ENCODE measurements at regions not wholly inside any gene's neighbourhood (a gene's known extent, or its start where the extent isn't known, plus 50 kb on each side); places are given as distances from the start of the nearest gene placed in this dataset.
"Not testable (repeated sequence)": the region's sequence is repeated elsewhere in the genome, so short reads cannot be mapped to it uniquely, and the experiment has no call there.

GRCh38 chr3:17891139-17891856 is 148.9 kb upstream of the TBC1D5 start:
- no CpG with 5 or more reads among the region's 4 CpGs for WGBS (ENCODE audit: insufficient coverage)
- no peak overlapping the region for H3K4me3 ChIP-seq (ENCODE audit: low read length)
- no peaks in the 10 kb centered on the region for H3K27me3 ChIP-seq (ENCODE audit: control insufficient read depth, insufficient read depth, low read length)
- H3K4me1 ChIP-seq (ENCODE audit: control insufficient read depth, insufficient read depth, low read length) = no peaks in the 10 kb centered on the region
- no peak for DNase-seq
- no peaks in the 10 kb centered on the region for H3K9me3 ChIP-seq (replicated peaks; ENCODE audit: control insufficient read depth, low read depth, low read length)
- H3K27ac ChIP-seq (ENCODE audit: low read length) = no peak overlapping the region
- no peaks in the 10 kb centered on the region for H3K36me3 ChIP-seq (ENCODE audit: control insufficient read depth, insufficient read depth, low read length)

DNA sequence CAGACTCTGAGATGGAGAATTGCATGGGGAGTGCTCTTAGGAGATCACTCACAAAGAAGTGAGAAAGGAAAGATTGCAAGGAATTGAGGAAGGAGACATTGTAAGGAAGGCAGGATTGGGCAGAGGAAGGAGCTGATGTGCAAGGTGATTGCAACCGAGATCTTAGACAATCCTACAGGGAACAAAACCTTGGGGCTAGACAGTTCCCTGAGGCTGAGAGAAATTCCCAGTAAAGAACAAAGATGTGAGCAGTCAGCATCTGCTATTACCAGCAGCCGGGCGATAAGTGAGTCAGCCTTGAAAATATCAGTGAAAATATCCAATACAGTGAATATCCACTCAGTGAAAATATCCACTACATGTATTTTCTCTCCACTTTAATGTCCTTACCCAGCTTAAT is 143.6 kb upstream of the TBC1D5 start:
- H3K36me3 ChIP-seq (ENCODE audit: control insufficient read depth, insufficient read depth, low read length) = no peaks in the 10 kb centered on the region
- no peaks in the 10 kb centered on the region for H3K27me3 ChIP-seq (ENCODE audit: control insufficient read depth, insufficient read depth, low read length)
- H3K4me1 ChIP-seq (ENCODE audit: control insufficient read depth, insufficient read depth, low read length) = no peaks in the 10 kb centered on the region
- WGBS (ENCODE audit: insufficient coverage) = 84% methylated on average over 3 of the region's 3 CpGs
- DNase-seq = no peak
- no peaks in the 10 kb centered on the region for H3K9me3 ChIP-seq (replicated peaks; ENCODE audit: control insufficient read depth, low read depth, low read length)
- H3K27ac ChIP-seq (ENCODE audit: low read length) = no peak overlapping the region
- no peak overlapping the region for H3K4me3 ChIP-seq (ENCODE audit: low read length)

DNA sequence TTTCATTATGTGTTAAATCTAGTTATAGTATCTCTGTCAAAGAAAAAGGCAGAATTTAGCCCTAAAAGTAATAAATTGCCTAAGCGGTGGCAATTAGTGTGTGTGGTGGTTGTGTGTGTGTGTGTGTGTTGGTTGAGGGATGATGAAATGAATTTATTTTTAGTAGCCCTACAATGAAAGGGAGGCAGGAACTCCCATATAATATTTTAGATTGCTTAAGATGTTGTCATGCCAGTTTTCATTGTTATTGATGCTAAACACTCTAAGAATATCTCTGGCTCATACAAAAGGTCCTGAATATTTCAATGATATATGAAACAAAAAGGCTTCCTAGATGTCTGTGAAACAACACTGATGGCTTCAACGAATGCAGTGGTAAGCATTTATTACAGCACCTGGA is 140.6 kb upstream of the TBC1D5 start:
- H3K27me3 ChIP-seq (ENCODE audit: control insufficient read depth, insufficient read depth, low read length) = no peaks in the 10 kb centered on the region
- H3K27ac ChIP-seq (ENCODE audit: low read length) = no peak overlapping the region
- no peak overlapping the region for H3K4me3 ChIP-seq (ENCODE audit: low read length)
- DNase-seq = no peak
- no peaks in the 10 kb centered on the region for H3K36me3 ChIP-seq (ENCODE audit: control insufficient read depth, insufficient read depth, low read length)
- H3K4me1 ChIP-seq (ENCODE audit: control insufficient read depth, insufficient read depth, low read length) = no peaks in the 10 kb centered on the region
- WGBS (ENCODE audit: insufficient coverage) = 100% methylated on average over 1 of the region's 2 CpGs
- no peaks in the 10 kb centered on the region for H3K9me3 ChIP-seq (replicated peaks; ENCODE audit: control insufficient read depth, low read depth, low read length)

DNA sequence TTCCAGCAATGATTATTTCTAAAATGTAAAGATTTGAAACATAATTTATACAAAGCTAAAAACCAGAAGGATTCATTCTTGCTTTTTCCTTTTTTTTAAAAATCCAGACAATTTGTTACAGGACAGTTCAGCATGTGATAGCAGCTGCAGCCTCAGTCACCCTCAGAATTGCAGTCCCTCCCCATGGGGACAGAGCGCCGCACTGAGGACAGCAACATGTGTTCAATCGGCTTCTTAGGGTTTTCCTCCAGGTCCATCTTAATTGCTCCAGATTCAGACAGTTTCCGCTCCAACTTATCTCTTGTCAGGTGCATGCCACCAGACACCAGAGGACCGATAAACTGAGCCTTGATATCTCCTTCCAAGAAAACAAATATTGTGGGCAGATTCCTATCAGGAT is 134.9 kb upstream of the TBC1D5 start:
- no peak for DNase-seq
- Histone ChIP-seq H3K4me3 (ENCODE audit: low read length) (no peak overlapping the region), H3K27me3 (ENCODE audit: control insufficient read depth, insufficient read depth, low read length) (no peaks in the 10 kb centered on the region), H3K9me3 (replicated peaks; ENCODE audit: control insufficient read depth, low read depth, low read length) (no peaks in the 10 kb centered on the region), H3K4me1 (ENCODE audit: control insufficient read depth, insufficient read depth, low read length) (no peaks in the 10 kb centered on the region), H3K36me3 (ENCODE audit: control insufficient read depth, insufficient read depth, low read length) (no peaks in the 10 kb centered on the region), H3K27ac (ENCODE audit: low read length) (no peak overlapping the region)
- 95% methylated on average over 3 of the region's 5 CpGs for WGBS (ENCODE audit: insufficient coverage)

DNA sequence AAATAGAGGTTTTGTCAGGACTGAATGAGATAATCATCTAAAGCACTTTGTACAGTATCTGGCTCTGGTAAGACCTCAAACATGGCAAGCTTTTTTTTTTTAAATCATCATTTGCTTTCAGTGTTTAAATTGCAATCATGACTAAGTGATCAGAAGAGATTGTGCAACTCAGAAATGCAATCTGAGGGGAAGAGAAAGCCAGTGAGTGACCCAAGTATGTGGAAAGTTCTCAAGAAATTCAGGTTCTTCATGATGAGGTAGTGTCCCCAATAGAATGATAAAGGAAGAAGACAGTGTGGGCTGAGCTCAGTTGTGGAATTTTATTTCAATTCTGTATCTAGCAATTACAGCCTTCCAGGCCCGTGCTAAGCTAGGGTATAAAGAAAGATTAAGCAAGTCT is 132.2 kb upstream of the TBC1D5 start:
- Histone ChIP-seq H3K27ac (ENCODE audit: low read length) (no peak overlapping the region), H3K4me3 (ENCODE audit: low read length) (no peak overlapping the region), H3K9me3 (replicated peaks; ENCODE audit: control insufficient read depth, low read depth, low read length) (no peaks in the 10 kb centered on the region), H3K4me1 (ENCODE audit: control insufficient read depth, insufficient read depth, low read length) (no peaks in the 10 kb centered on the region), H3K36me3 (ENCODE audit: control insufficient read depth, insufficient read depth, low read length) (no peaks in the 10 kb centered on the region), H3K27me3 (ENCODE audit: control insufficient read depth, insufficient read depth, low read length) (no peaks in the 10 kb centered on the region)
- no CpG with 5 or more reads among the region's 1 CpG for WGBS (ENCODE audit: insufficient coverage)
- no peak for DNase-seq

GRCh38 chr3:17872457-17872856 is 130.0 kb upstream of the TBC1D5 start:
- no peak for DNase-seq
- Histone ChIP-seq H3K36me3 (ENCODE audit: control insufficient read depth, insufficient read depth, low read length) (no peaks in the 10 kb centered on the region), H3K4me1 (ENCODE audit: control insufficient read depth, insufficient read depth, low read length) (no peaks in the 10 kb centered on the region), H3K4me3 (ENCODE audit: low read length) (no peak overlapping the region), H3K27ac (ENCODE audit: low read length) (no peak overlapping the region), H3K9me3 (replicated peaks; ENCODE audit: control insufficient read depth, low read depth, low read length) (no peaks in the 10 kb centered on the region), H3K27me3 (ENCODE audit: control insufficient read depth, insufficient read depth, low read length) (no peaks in the 10 kb centered on the region)
- 92% methylated on average over 7 of the region's 13 CpGs for WGBS (ENCODE audit: insufficient coverage)

GRCh38 chr3:17865631-17866030 is 123.2 kb upstream of the TBC1D5 start:
- Histone ChIP-seq H3K4me1 (ENCODE audit: control insufficient read depth, insufficient read depth, low read length) (no peaks in the 10 kb centered on the region), H3K4me3 (ENCODE audit: low read length) (no peak overlapping the region), H3K36me3 (ENCODE audit: control insufficient read depth, insufficient read depth, low read length) (no peaks in the 10 kb centered on the region), H3K27ac (ENCODE audit: low read length) (no peak overlapping the region), H3K27me3 (ENCODE audit: control insufficient read depth, insufficient read depth, low read length) (no peaks in the 10 kb centered on the region), H3K9me3 (replicated peaks; ENCODE audit: control insufficient read depth, low read depth, low read length) (no peaks in the 10 kb centered on the region)
- WGBS (ENCODE audit: insufficient coverage) = 66% methylated on average over 2 of the region's 3 CpGs
- no peak for DNase-seq

DNA sequence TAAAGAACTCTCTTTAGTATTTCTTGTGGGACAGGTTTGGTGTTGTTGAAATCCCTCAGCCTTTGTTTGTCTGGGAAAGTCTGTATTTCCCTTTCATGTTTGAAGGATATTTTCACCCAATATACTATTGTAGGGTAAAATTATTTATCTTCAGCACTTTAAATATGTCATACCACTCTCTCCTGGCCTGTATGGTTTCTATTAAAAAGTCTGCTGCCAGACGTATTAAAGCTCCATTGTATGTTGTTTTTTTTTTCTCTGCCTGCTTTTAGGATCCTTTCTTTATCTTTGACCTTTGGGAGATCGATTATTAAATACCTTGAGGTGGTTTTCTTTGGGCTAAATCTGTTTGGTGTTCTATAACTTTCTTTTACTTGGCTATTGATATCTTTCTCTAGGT is 119.0 kb upstream of the TBC1D5 start:
- no CpG with 5 or more reads among the region's 2 CpGs for WGBS (ENCODE audit: insufficient coverage)
- Histone ChIP-seq H3K9me3 (replicated peaks; ENCODE audit: control insufficient read depth, low read depth, low read length) (no peaks in the 10 kb centered on the region), H3K27ac (ENCODE audit: low read length) (no peak overlapping the region), H3K4me3 (ENCODE audit: low read length) (no peak overlapping the region), H3K4me1 (ENCODE audit: control insufficient read depth, insufficient read depth, low read length) (no peaks in the 10 kb centered on the region), H3K36me3 (ENCODE audit: control insufficient read depth, insufficient read depth, low read length) (no peaks in the 10 kb centered on the region), H3K27me3 (ENCODE audit: control insufficient read depth, insufficient read depth, low read length) (no peaks in the 10 kb centered on the region)
- no peak for DNase-seq

GRCh38 chr3:17860840-17861471 is 118.5 kb upstream of the TBC1D5 start:
- not testable (repeated sequence) for DNase-seq; H3K27ac ChIP-seq (ENCODE audit: low read length); H3K4me3 ChIP-seq (ENCODE audit: low read length); H3K27me3 ChIP-seq (ENCODE audit: control insufficient read depth, insufficient read depth, low read length); H3K9me3 ChIP-seq (replicated peaks; ENCODE audit: control insufficient read depth, low read depth, low read length); H3K4me1 ChIP-seq (ENCODE audit: control insufficient read depth, insufficient read depth, low read length); H3K36me3 ChIP-seq (ENCODE audit: control insufficient read depth, insufficient read depth, low read length)
- 87% methylated on average over 30 of the region's 35 CpGs for WGBS (ENCODE audit: insufficient coverage)

DNA sequence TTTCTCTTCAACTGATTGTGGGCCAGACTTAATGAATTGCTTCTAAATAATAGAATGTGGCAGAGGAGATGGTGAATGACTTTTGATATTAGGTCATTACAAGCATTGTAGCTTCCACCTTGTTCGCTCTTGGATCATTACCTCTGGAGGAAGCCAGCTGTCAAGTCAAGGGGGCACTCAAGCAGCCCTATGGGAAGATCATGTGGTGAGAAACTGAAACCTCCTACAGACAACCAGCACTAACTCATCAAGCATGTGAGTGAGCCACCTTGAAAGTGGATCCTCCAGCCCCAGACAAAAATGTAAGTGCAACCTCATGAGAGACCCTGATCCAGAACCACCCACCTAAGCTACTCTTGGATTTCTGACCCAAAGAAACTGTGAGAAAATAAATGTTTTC is 109.8 kb upstream of the TBC1D5 start:
- Histone ChIP-seq H3K27me3 (ENCODE audit: control insufficient read depth, insufficient read depth, low read length) (no peaks in the 10 kb centered on the region), H3K9me3 (replicated peaks; ENCODE audit: control insufficient read depth, low read depth, low read length) (no peaks in the 10 kb centered on the region), H3K27ac (ENCODE audit: low read length) (no peak overlapping the region), H3K4me3 (ENCODE audit: low read length) (no peak overlapping the region), H3K4me1 (ENCODE audit: control insufficient read depth, insufficient read depth, low read length) (no peaks in the 10 kb centered on the region), H3K36me3 (ENCODE audit: control insufficient read depth, insufficient read depth, low read length) (no peaks in the 10 kb centered on the region)
- WGBS (ENCODE audit: insufficient coverage) = no CpG with 5 or more reads among the region's 1 CpG
- no peak for DNase-seq

- no peaks in the 10 kb centered on the region for H3K9me3 ChIP-seq (replicated peaks; ENCODE audit: control insufficient read depth, low read depth, low read length)
- no peak overlapping the region for H3K4me3 ChIP-seq (ENCODE audit: low read length)
- H3K4me1 ChIP-seq (ENCODE audit: control insufficient read depth, insufficient read depth, low read length) = no peaks in the 10 kb centered on the region
- DNase-seq = no peak
- H3K36me3 ChIP-seq (ENCODE audit: control insufficient read depth, insufficient read depth, low read length) = no peaks in the 10 kb centered on the region
- H3K27ac ChIP-seq (ENCODE audit: low read length) = no peak overlapping the region
- no peaks in the 10 kb centered on the region for H3K27me3 ChIP-seq (ENCODE audit: control insufficient read depth, insufficient read depth, low read length)
These were observed 108.0 kb upstream of the TBC1D5 start for GRCh38 chr3:17850448-17850847.

Data from muscle of leg (tissue), 3 donors.